ENCODE measurements at regions not wholly inside any gene's neighbourhood (a gene's known extent, or its start where the extent isn't known, plus 50 kb on each side); places are given as distances from the start of the nearest gene placed in this dataset.

- TF ChIP-seq CTCF (IDR thresholded peaks at IDR 0.05; ENCODE audit: extremely low read depth in 1 of 2, insufficient read depth in 1 of 2, low read depth in 1 of 2, low read length in 2 of 2) (no peak), MAX (IDR thresholded peaks at IDR 0.05; ENCODE audit: insufficient read depth, insufficient read length) (no peak)
- Histone ChIP-seq H3K9me1 (replicated peaks; ENCODE audit: control insufficient read depth, extremely low read depth, insufficient read depth, low read length) (no peaks in the 10 kb centered on the region), H3K4me2 (ENCODE audit: insufficient read depth, low read length) (no peak overlapping the region), H3K4me3 (replicated peaks in 1 of 3; ENCODE audit: insufficient read depth in 1 of 3, low read depth in 1 of 3, low read length in 3 of 3) (no peak overlapping the region), H3K79me2 (ENCODE audit: control insufficient read depth, insufficient read depth, low read length) (no peaks in the 10 kb centered on the region), H3K36me3 (ENCODE audit: control insufficient read depth in 2 of 2, extremely low read depth in 1 of 2, insufficient read depth in 2 of 2, low read length in 2 of 2) (no peaks in the 10 kb centered on the region), H2AFZ (ENCODE audit: low read depth, low read length) (no peak overlapping the region), H3K9me3 (replicated peaks; ENCODE audit: control insufficient read depth, insufficient read depth, low read length) (no peaks in the 10 kb centered on the region), H3K27me3 (ENCODE audit: control insufficient read depth in 2 of 2, insufficient read depth in 2 of 2, low read length in 2 of 2) (no peaks in the 10 kb centered on the region), H3K9ac (replicated peaks; ENCODE audit: extremely low read depth, insufficient read depth, low read length) (no peak overlapping the region), H3K4me1 (ENCODE audit: control insufficient read depth, extremely low read depth, insufficient read depth, low read length) (no peaks in the 10 kb centered on the region), H4K20me1 (replicated peaks; ENCODE audit: control insufficient read depth, extremely low read depth, insufficient read depth, low read length) (no peaks in the 10 kb centered on the region), H3K27ac (ENCODE audit: insufficient read depth, low read depth, low read length) (no peak overlapping the region)
- CTCF ChIA-PET: no interaction called here
- dilution Hi-C loops (cut with MboI; ENCODE audit: extremely low pct_ligation_motif_present, low sequenced_read_pairs): no loop called here
- no peak for FAIRE-seq
- intact Hi-C loops (cut with micrococcal nuclease): no loop called here
- no peak for DNase-seq (ENCODE audit: low read depth, low spot score)
- no TSS peak for BruUV-seq (replicated peaks)
- POLR2A ChIA-PET: no interaction called here
These were observed 139.3 kb downstream of the C1orf94 start for GRCh38 chr1:34315974-34316373.

GRCh38 chr1:34316773-34317172 is 140.1 kb downstream of the C1orf94 start:
- no peaks in the 10 kb centered on the region for H4K20me1 ChIP-seq (replicated peaks; ENCODE audit: control insufficient read depth, extremely low read depth, insufficient read depth, low read length)
- H3K9me3 ChIP-seq (replicated peaks; ENCODE audit: control insufficient read depth, insufficient read depth, low read length): no peaks in the 10 kb centered on the region
- intact Hi-C loops (cut with micrococcal nuclease) (no loop called here), dilution Hi-C loops (cut with MboI; ENCODE audit: extremely low pct_ligation_motif_present, low sequenced_read_pairs) (no loop called here)
- ChIA-PET CTCF (no interaction called here), POLR2A (no interaction called here)
- no peak overlapping the region for H3K4me3 ChIP-seq (replicated peaks in 1 of 3; ENCODE audit: insufficient read depth in 1 of 3, low read depth in 1 of 3, low read length in 3 of 3)
- H3K4me2 ChIP-seq (ENCODE audit: insufficient read depth, low read length): no peak overlapping the region
- no peak overlapping the region for H3K9ac ChIP-seq (replicated peaks; ENCODE audit: extremely low read depth, insufficient read depth, low read length)
- no peaks in the 10 kb centered on the region for H3K36me3 ChIP-seq (ENCODE audit: control insufficient read depth in 2 of 2, extremely low read depth in 1 of 2, insufficient read depth in 2 of 2, low read length in 2 of 2)
- no peaks in the 10 kb centered on the region for H3K4me1 ChIP-seq (ENCODE audit: control insufficient read depth, extremely low read depth, insufficient read depth, low read length)
- no peak for DNase-seq (ENCODE audit: low read depth, low spot score)
- no peak for FAIRE-seq
- H3K79me2 ChIP-seq (ENCODE audit: control insufficient read depth, insufficient read depth, low read length): no peaks in the 10 kb centered on the region
- BruUV-seq (replicated peaks): no TSS peak
- TF ChIP-seq MYC (IDR thresholded peaks at IDR 0.05; ENCODE audit: low read depth, low read length): no peak
- TF ChIP-seq JUN (IDR thresholded peaks at IDR 0.05; ENCODE audit: borderline replicate concordance, insufficient read depth, insufficient read length, low read depth): no peak
- no peak for TF ChIP-seq FOS (IDR thresholded peaks at IDR 0.05; ENCODE audit: borderline replicate concordance, insufficient read depth, low read length)
- no peak for TF ChIP-seq MAX (IDR thresholded peaks at IDR 0.05; ENCODE audit: insufficient read depth, insufficient read length)
- no peak for TF ChIP-seq GATA2 (IDR thresholded peaks at IDR 0.05; ENCODE audit: insufficient read depth, insufficient read length, low read depth, low read length)
- TF ChIP-seq POLR2AphosphoS5 (IDR thresholded peaks at IDR 0.05; ENCODE audit: insufficient read depth, low read depth, low read length): no peak
- no peak for TF ChIP-seq POLR2A (IDR thresholded peaks at IDR 0.05; ENCODE audit: low read depth, low read length)
- TF ChIP-seq EZH2 (IDR thresholded peaks at IDR 0.05; ENCODE audit: borderline replicate concordance, low read depth, low read length, severe bottlenecking): no peak
- TF ChIP-seq CTCF (IDR thresholded peaks at IDR 0.05; ENCODE audit: extremely low read depth in 1 of 2, insufficient read depth in 1 of 2, low read depth in 1 of 2, low read length in 2 of 2): no peak
- no peak overlapping the region for H2AFZ ChIP-seq (ENCODE audit: low read depth, low read length)
- H3K9me1 ChIP-seq (replicated peaks; ENCODE audit: control insufficient read depth, extremely low read depth, insufficient read depth, low read length): no peaks in the 10 kb centered on the region
- H3K27me3 ChIP-seq (ENCODE audit: control insufficient read depth in 2 of 2, insufficient read depth in 2 of 2, low read length in 2 of 2): no peaks in the 10 kb centered on the region
- no peak overlapping the region for H3K27ac ChIP-seq (ENCODE audit: insufficient read depth, low read depth, low read length)

Measured in endothelial cell of umbilical vein (primary cell).